HEK293 (cell line): ENCODE measurements at regions not wholly inside any gene's neighbourhood (a gene's known extent, or its start where the extent isn't known, plus 50 kb on each side); places are given as distances from the start of the nearest gene placed in this dataset.

Source experiments
- CTCF ChIA-PET: fragments of 350-600 bp; formaldehyde crosslinking; extraction: SDS; loops from one replicate; lab custom pipeline; 2021; ENCODE audit warnings: antibody characterized with exemption; lab: Yijun Ruan, JAX
- POLR2A ChIA-PET: fragments of 300-600 bp; formaldehyde crosslinking; extraction: SDS; loops from one replicate; lab custom pipeline; 2020; ENCODE audit warnings: antibody characterized with exemption, inconsistent platforms; lab: Yijun Ruan, JAX
- H3K27ac ChIP-seq: fragments of 200-500 bp; sonication (Bioruptor generic); 2 replicates; pipeline ENCODE4 v1.5.1; 2014; ENCODE audit warnings: low read depth, low read length, control low read depth, inconsistent platforms; ENCODE audit errors: extremely low read depth
- H3K36me3 ChIP-seq, 2 experiments: fragments of 200-500 bp in 1 of 2; sonication (Bioruptor generic) in 1 of 2; 1 replicate in 1 of 2; 2 replicates in 1 of 2; pipeline ENCODE4 v1.5.1; 2014 to 2017; ENCODE audit warnings: inconsistent platforms in 2 of 2, low read length in 2 of 2; ENCODE audit not compliant: control insufficient read depth in 2 of 2, insufficient read depth in 1 of 2
- H3K4me1 ChIP-seq: fragments of 200-500 bp; sonication (Bioruptor generic); 2 replicates; pipeline ENCODE4 v1.5.1; 2014; ENCODE audit warnings: mild to moderate bottlenecking, low read length, inconsistent platforms; ENCODE audit not compliant: control insufficient read depth, insufficient read depth
- H3K4me3 ChIP-seq: 2 replicates; pipeline ENCODE4 v1.5.1; 2011; ENCODE audit warnings: low read depth, mild to moderate bottlenecking, control low read depth, low read length, moderate library complexity
- H3K9me3 ChIP-seq: fragments of 200-500 bp; sonication (Bioruptor generic); 2 replicates; pipeline ENCODE4 v1.5.1; 2014; ENCODE audit warnings: low read depth, low read length, inconsistent platforms; ENCODE audit not compliant: control insufficient read depth, insufficient read depth
- BCL11A ChIP-seq: fragments of 450-650 bp; formaldehyde crosslinking; IDR thresholded peaks from 2 replicates; pipeline ENCODE4 v1.5.1; 2016; ENCODE audit warnings: low read depth, missing biosample characterization, missing genetic modification characterization
- MYNN ChIP-seq: fragments of 450-650 bp; formaldehyde crosslinking; IDR thresholded peaks from 2 replicates; pipeline ENCODE4 v1.5.1; 2016; ENCODE audit warnings: missing biosample characterization, missing genetic modification characterization, borderline replicate concordance
- ZFP41 ChIP-seq: fragments of 450-650 bp; formaldehyde crosslinking; IDR thresholded peaks from 2 replicates; pipeline ENCODE4 v1.5.1; 2016; ENCODE audit warnings: missing biosample characterization, missing genetic modification characterization, borderline replicate concordance
- ZNF239 ChIP-seq: fragments of 450-650 bp; formaldehyde crosslinking; IDR thresholded peaks from 2 replicates; pipeline ENCODE4 v1.5.1; 2016; ENCODE audit warnings: missing biosample characterization, missing genetic modification characterization
- ZNF423 ChIP-seq: fragments of 450-650 bp; formaldehyde crosslinking; IDR thresholded peaks from 2 replicates; pipeline ENCODE4 v1.5.1; 2016; ENCODE audit warnings: missing biosample characterization, missing genetic modification characterization
- ZNF48 ChIP-seq: fragments of 450-650 bp; formaldehyde crosslinking; IDR thresholded peaks from 2 replicates; pipeline ENCODE4 v1.5.1; 2016; ENCODE audit warnings: missing biosample characterization, missing genetic modification characterization
- ZNF530 ChIP-seq: fragments of 450-650 bp; formaldehyde crosslinking; IDR thresholded peaks from 2 replicates; pipeline ENCODE4 v1.5.1; 2016; ENCODE audit warnings: low read depth, missing biosample characterization, missing genetic modification characterization
- ZNF544 ChIP-seq: fragments of 450-650 bp; formaldehyde crosslinking; IDR thresholded peaks from 2 replicates; pipeline ENCODE4 v1.5.0; 2017; ENCODE audit warnings: missing biosample characterization, missing genetic modification characterization
- ZNF561 ChIP-seq: fragments of 450-650 bp; IDR thresholded peaks from 2 replicates; pipeline ENCODE4 v1.5.1; 2018; ENCODE audit warnings: missing biosample characterization, missing genetic modification characterization, borderline replicate concordance
- ZNF677 ChIP-seq: fragments of 450-650 bp; IDR thresholded peaks from 2 replicates; pipeline ENCODE4 v1.5.0; 2018; ENCODE audit warnings: missing biosample characterization, mild to moderate bottlenecking, missing genetic modification characterization, moderate library complexity
- ZNF76 ChIP-seq: fragments of 450-650 bp; formaldehyde crosslinking; IDR thresholded peaks from 2 replicates; pipeline ENCODE4; 2016; ENCODE audit warnings: low read depth, missing biosample characterization, missing genetic modification characterization, borderline replicate concordance
- TF ChIP-seq, protein P1 (sequence below): fragments of 450-650 bp; formaldehyde crosslinking; IDR thresholded peaks from 2 replicates; pipeline ENCODE4 v1.5.1; 2016; ENCODE audit warnings: missing biosample characterization, missing genetic modification characterization
- TF ChIP-seq, protein P2 (sequence below): fragments of 450-650 bp; formaldehyde crosslinking; IDR thresholded peaks from 2 replicates; pipeline ENCODE4 v1.5.1; 2017; ENCODE audit warnings: missing biosample characterization, missing genetic modification characterization
- TF ChIP-seq, protein P3 (sequence below): fragments of 450-650 bp; formaldehyde crosslinking; conservative IDR thresholded peaks from 2 replicates; pipeline ENCODE4 v1.5.1; 2016; ENCODE audit warnings: low read depth, missing biosample characterization, missing genetic modification characterization
- TF ChIP-seq, protein P4 (sequence below): fragments of 450-650 bp; formaldehyde crosslinking; IDR thresholded peaks from 2 replicates; pipeline ENCODE4 v1.5.1; 2016; ENCODE audit warnings: missing biosample characterization, missing genetic modification characterization
- TF ChIP-seq, protein P5 (sequence below): fragments of 450-650 bp; formaldehyde crosslinking; IDR thresholded peaks from 2 replicates; pipeline ENCODE4 v1.5.1; 2016; ENCODE audit warnings: missing biosample characterization, missing genetic modification characterization
- TF ChIP-seq, protein P6 (sequence below): fragments of 450-650 bp; formaldehyde crosslinking; IDR thresholded peaks from 2 replicates; pipeline ENCODE4 v1.5.0; 2017; ENCODE audit warnings: missing biosample characterization, missing genetic modification characterization, borderline replicate concordance

DNA sequence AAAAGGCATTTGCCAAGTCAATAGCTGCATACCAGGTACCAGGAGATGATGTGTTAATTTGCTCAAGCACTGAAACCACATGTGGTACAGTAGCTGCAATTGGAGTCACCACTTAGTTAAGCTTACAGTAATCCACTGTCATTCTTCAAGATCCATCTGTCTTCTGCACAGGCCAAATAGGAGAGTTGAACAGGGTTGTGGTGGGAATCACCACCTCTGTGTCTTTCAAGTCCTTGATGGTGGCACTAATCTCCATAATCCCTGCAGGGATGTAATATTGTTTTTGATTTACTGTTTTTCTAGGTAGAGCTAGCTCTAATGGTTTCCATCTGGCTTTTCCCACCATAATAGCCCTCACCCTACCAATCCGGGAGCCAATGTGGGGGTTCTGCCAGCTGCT lies 91.9 kb downstream of the FCRL5 start:
- no peaks in the 10 kb centered on the region for H3K4me1 ChIP-seq
- H3K27ac ChIP-seq = no peak overlapping the region
- no peaks in the 10 kb centered on the region for H3K9me3 ChIP-seq
- H3K36me3 ChIP-seq = no peaks in the 10 kb centered on the region
- no peak overlapping the region for H3K4me3 ChIP-seq
- CTCF ChIA-PET = no interaction called here
- POLR2A ChIA-PET = interaction anchor here (0.6 kb wide), 1 partner anchor 452 kb away, joined by 3 read pairs; no protein-coding TSS in a partner anchor
- TF ChIP-seq ZFP41 (tag by site-specific recombination) (no peak), ZNF530 (tag by site-specific recombination) (no peak), ZNF677 (tag by site-specific recombination) (no peak), ZNF561 (tag by site-specific recombination) (no peak), ZNF423 (no peak), ZNF239 (no peak), ZNF48 (tag by site-specific recombination) (no peak), ZNF76 (tag by site-specific recombination) (no peak), BCL11A (tag by site-specific recombination) (no peak), ZNF544 (tag by site-specific recombination) (no peak), MYNN (tag by site-specific recombination) (no peak)
- TF ChIP-seq, protein P1, sequence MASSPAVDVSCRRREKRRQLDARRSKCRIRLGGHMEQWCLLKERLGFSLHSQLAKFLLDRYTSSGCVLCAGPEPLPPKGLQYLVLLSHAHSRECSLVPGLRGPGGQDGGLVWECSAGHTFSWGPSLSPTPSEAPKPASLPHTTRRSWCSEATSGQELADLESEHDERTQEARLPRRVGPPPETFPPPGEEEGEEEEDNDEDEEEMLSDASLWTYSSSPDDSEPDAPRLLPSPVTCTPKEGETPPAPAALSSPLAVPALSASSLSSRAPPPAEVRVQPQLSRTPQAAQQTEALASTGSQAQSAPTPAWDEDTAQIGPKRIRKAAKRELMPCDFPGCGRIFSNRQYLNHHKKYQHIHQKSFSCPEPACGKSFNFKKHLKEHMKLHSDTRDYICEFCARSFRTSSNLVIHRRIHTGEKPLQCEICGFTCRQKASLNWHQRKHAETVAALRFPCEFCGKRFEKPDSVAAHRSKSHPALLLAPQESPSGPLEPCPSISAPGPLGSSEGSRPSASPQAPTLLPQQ (tag by site-specific recombination) = no peak
- TF ChIP-seq, protein P2, sequence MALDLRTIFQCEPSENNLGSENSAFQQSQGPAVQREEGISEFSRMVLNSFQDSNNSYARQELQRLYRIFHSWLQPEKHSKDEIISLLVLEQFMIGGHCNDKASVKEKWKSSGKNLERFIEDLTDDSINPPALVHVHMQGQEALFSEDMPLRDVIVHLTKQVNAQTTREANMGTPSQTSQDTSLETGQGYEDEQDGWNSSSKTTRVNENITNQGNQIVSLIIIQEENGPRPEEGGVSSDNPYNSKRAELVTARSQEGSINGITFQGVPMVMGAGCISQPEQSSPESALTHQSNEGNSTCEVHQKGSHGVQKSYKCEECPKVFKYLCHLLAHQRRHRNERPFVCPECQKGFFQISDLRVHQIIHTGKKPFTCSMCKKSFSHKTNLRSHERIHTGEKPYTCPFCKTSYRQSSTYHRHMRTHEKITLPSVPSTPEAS = no peak
- TF ChIP-seq, protein P3, sequence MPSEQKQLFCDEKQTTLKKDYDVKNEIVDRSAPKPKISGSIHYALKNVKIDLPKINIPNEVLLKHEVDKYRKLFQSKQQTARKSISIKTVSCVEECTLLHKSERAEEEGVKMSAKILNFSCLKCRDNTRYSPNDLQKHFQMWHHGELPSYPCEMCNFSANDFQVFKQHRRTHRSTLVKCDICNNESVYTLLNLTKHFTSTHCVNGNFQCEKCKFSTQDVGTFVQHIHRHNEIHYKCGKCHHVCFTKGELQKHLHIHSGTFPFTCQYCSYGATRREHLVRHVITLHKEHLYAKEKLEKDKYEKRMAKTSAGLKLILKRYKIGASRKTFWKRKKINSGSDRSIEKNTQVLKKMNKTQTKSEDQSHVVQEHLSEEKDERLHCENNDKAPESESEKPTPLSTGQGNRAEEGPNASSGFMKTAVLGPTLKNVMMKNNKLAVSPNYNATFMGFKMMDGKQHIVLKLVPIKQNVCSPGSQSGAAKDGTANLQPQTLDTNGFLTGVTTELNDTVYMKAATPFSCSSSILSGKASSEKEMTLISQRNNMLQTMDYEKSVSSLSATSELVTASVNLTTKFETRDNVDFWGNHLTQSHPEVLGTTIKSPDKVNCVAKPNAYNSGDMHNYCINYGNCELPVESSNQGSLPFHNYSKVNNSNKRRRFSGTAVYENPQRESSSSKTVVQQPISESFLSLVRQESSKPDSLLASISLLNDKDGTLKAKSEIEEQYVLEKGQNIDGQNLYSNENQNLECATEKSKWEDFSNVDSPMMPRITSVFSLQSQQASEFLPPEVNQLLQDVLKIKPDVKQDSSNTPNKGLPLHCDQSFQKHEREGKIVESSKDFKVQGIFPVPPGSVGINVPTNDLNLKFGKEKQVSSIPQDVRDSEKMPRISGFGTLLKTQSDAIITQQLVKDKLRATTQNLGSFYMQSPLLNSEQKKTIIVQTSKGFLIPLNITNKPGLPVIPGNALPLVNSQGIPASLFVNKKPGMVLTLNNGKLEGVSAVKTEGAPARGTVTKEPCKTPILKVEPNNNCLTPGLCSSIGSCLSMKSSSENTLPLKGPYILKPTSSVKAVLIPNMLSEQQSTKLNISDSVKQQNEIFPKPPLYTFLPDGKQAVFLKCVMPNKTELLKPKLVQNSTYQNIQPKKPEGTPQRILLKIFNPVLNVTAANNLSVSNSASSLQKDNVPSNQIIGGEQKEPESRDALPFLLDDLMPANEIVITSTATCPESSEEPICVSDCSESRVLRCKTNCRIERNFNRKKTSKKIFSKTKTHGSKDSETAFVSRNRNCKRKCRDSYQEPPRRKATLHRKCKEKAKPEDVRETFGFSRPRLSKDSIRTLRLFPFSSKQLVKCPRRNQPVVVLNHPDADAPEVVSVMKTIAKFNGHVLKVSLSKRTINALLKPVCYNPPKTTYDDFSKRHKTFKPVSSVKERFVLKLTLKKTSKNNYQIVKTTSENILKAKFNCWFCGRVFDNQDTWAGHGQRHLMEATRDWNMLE (tag by site-specific recombination) = no peak
- TF ChIP-seq, protein P4, sequence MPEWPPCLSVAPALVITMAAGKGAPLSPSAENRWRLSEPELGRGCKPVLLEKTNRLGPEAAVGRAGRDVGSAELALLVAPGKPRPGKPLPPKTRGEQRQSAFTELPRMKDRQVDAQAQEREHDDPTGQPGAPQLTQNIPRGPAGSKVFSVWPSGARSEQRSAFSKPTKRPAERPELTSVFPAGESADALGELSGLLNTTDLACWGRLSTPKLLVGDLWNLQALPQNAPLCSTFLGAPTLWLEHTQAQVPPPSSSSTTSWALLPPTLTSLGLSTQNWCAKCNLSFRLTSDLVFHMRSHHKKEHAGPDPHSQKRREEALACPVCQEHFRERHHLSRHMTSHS = no peak
- TF ChIP-seq, protein P5, sequence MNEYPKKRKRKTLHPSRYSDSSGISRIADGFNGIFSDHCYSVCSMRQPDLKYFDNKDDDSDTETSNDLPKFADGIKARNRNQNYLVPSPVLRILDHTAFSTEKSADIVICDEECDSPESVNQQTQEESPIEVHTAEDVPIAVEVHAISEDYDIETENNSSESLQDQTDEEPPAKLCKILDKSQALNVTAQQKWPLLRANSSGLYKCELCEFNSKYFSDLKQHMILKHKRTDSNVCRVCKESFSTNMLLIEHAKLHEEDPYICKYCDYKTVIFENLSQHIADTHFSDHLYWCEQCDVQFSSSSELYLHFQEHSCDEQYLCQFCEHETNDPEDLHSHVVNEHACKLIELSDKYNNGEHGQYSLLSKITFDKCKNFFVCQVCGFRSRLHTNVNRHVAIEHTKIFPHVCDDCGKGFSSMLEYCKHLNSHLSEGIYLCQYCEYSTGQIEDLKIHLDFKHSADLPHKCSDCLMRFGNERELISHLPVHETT (tag by site-specific recombination) = no peak
- TF ChIP-seq, protein P6, sequence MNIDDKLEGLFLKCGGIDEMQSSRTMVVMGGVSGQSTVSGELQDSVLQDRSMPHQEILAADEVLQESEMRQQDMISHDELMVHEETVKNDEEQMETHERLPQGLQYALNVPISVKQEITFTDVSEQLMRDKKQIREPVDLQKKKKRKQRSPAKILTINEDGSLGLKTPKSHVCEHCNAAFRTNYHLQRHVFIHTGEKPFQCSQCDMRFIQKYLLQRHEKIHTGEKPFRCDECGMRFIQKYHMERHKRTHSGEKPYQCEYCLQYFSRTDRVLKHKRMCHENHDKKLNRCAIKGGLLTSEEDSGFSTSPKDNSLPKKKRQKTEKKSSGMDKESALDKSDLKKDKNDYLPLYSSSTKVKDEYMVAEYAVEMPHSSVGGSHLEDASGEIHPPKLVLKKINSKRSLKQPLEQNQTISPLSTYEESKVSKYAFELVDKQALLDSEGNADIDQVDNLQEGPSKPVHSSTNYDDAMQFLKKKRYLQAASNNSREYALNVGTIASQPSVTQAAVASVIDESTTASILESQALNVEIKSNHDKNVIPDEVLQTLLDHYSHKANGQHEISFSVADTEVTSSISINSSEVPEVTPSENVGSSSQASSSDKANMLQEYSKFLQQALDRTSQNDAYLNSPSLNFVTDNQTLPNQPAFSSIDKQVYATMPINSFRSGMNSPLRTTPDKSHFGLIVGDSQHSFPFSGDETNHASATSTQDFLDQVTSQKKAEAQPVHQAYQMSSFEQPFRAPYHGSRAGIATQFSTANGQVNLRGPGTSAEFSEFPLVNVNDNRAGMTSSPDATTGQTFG = no peak
